ENCODE measurements at regions not wholly inside any gene's neighbourhood (a gene's known extent, or its start where the extent isn't known, plus 50 kb on each side); places are given as distances from the start of the nearest gene placed in this dataset.

DNA sequence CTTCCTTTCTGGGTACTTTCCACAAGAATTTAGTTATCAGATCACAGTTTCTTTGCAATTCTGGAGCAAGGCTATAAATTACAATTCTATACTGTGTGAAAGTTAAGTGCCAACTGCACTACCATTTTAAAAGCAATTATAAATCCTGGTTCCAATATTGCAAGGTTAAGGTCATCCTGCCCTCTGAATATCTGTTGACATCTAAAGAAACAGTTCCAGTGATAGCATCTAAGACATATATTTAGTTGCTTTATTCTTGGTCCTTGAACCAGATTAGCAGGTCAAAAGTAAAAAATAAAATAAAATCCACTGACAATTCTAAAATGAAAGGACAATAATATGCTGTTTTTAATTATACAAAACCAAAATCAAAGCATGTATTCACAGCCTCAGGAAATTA, 334.2 kb downstream of the ATXN7L3B start:
- no peak overlapping the region for H3K27ac ChIP-seq
- H3K4me1 ChIP-seq: no peaks in the 10 kb centered on the region
- H3K4me3 ChIP-seq: no peak overlapping the region
- DNase-seq (ENCODE audit: low spot score in 2 of 2): no peak
- TF ChIP-seq POLR2A (IDR thresholded peaks at IDR 0.05): no peak
- H3K9me3 ChIP-seq: peaks cover 0 to 3% (median 0%) of the 10 kb centered on the region in 4 donors
- H3K36me3 ChIP-seq: no peaks in the 10 kb centered on the region
- H3K27me3 ChIP-seq: no peaks in the 10 kb centered on the region

DNA sequence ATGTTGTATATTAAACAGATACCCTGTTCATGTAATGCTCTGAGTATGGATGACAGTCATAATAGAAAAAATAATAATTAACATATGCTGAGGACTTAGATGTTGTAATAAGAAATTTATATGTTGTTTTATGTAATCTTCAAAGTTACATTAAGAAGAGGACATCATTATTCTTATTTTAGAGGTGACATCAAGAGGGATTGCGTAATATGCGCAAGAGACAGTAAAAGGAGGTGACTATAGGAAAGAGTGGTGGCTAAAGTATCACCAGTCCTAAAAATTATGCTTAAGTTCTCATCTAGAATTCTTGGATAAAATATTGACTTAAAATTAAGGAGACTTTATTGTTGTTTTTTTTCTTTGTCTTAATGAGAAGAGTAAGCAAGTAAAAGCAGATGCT, 323.9 kb downstream of the KCNC2 start:
- Histone ChIP-seq H3K4me3 (no peak overlapping the region), H3K27me3 (no peaks in the 10 kb centered on the region), H3K9me3 (no peaks in the 10 kb centered on the region), H3K27ac (no peak overlapping the region), H3K4me1 (no peaks in the 10 kb centered on the region), H3K36me3 (no peaks in the 10 kb centered on the region)
- no peak for DNase-seq (ENCODE audit: low spot score in 2 of 2)
- WGBS, 2 donors: 50 to 78% methylated on average over 2 of the region's 2 CpGs
- TF ChIP-seq, protein P1, sequence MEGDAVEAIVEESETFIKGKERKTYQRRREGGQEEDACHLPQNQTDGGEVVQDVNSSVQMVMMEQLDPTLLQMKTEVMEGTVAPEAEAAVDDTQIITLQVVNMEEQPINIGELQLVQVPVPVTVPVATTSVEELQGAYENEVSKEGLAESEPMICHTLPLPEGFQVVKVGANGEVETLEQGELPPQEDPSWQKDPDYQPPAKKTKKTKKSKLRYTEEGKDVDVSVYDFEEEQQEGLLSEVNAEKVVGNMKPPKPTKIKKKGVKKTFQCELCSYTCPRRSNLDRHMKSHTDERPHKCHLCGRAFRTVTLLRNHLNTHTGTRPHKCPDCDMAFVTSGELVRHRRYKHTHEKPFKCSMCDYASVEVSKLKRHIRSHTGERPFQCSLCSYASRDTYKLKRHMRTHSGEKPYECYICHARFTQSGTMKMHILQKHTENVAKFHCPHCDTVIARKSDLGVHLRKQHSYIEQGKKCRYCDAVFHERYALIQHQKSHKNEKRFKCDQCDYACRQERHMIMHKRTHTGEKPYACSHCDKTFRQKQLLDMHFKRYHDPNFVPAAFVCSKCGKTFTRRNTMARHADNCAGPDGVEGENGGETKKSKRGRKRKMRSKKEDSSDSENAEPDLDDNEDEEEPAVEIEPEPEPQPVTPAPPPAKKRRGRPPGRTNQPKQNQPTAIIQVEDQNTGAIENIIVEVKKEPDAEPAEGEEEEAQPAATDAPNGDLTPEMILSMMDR (IDR thresholded peaks at IDR 0.05): no peak
- no peak for TF ChIP-seq EP300 (IDR thresholded peaks at IDR 0.05)
- TF ChIP-seq POLR2A (IDR thresholded peaks at IDR 0.05): no peak

DNA sequence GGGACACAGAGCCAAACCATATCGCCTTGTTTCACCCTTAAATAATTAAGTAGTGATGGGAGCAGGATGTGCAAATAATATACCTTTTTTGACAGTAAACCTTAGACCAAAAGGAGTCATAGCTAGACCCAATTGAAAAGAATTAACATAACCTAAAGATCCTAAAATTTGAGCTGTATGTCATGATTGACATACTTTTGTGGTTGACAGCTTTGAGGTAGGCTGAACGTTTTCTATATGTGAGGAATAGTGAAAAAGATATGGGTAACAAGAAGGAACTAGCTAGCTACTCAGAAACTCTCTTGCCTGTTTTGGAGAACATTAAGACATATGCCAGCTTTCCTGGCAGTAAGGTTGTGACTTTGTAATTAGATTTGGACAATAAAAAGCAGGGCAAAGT, 320.6 kb downstream of the KCNC2 start:
- Histone ChIP-seq H3K4me1 (no peaks in the 10 kb centered on the region), H3K4me3 (no peak overlapping the region), H3K36me3 (no peaks in the 10 kb centered on the region), H3K27me3 (no peaks in the 10 kb centered on the region), H3K27ac (no peak overlapping the region), H3K9me3 (no peaks in the 10 kb centered on the region)
- DNase-seq (ENCODE audit: low spot score in 2 of 2): no peak
- 75 to 89% methylated on average over 2 of the region's 2 CpGs for WGBS, 2 donors
- TF ChIP-seq EP300 (IDR thresholded peaks at IDR 0.05): no peak
- TF ChIP-seq, protein P1 (IDR thresholded peaks at IDR 0.05): no peak
- no peak for TF ChIP-seq POLR2A (IDR thresholded peaks at IDR 0.05)

DNA sequence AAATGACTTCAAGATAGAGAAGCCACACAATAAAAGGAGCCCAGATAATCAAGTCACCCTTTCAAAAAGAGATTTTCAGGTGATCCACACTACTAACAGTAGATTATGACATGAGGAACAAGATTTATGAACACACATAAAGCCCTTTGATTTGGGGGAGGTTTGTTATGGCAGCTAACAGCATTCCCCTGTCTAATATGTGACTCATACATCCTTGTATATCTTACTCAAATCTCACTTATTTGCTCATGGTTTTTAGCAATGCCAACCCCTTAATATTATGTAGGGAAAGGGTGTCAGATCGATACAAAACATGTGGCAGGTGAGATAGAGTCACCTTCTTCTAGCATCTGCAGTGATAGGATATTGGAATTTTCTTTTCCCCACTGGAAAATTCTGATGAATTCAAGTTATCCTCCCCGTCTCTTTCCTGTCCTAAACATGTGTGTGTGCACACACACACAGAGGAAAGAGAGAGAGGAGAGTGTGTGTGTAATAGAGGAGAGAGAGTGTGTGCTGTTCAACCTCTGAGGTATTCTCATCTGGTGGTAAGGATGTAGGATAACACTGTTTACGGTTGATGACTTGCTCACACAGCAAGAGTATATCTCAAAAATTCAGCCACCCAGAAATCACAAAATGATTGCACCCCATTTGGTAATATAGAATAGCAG, 319.9 kb downstream of the KCNC2 start:
- Histone ChIP-seq H3K9me3 (no peaks in the 10 kb centered on the region), H3K36me3 (no peaks in the 10 kb centered on the region), H3K27me3 (no peaks in the 10 kb centered on the region), H3K4me1 (no peaks in the 10 kb centered on the region), H3K27ac (no peak overlapping the region), H3K4me3 (no peak overlapping the region)
- WGBS, 2 donors: 74 to 81% methylated on average over 3 of the region's 3 CpGs
- TF ChIP-seq POLR2A (IDR thresholded peaks at IDR 0.05) (no peak), EP300 (IDR thresholded peaks at IDR 0.05) (no peak)
- TF ChIP-seq, protein P1 (IDR thresholded peaks at IDR 0.05): no peak
- no peak for DNase-seq (ENCODE audit: low spot score in 2 of 2)

DNA sequence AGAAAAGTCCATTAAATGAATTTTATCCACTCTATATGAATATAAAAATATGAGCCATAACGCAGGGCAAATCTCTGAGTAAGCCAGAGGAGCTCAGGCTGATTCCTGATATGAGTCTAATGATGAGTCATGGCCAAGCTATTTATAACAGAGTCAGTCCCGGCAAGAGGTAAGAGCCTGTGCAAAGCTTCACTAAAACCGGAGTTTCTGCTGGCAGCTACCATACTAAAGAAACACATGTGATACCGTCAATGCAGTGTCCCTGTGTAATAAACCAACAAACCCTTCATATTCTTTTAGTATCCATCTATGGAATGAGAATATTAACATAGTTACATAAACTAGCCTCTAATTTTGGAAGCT, 319.4 kb downstream of the KCNC2 start:
- WGBS, 2 donors: 21 to 22% methylated on average over 3 to 4 of the region's 4 CpGs
- Histone ChIP-seq H3K4me1 (no peaks in the 10 kb centered on the region), H3K36me3 (no peaks in the 10 kb centered on the region), H3K27ac (no peak overlapping the region), H3K9me3 (no peaks in the 10 kb centered on the region), H3K4me3 (no peak overlapping the region), H3K27me3 (no peaks in the 10 kb centered on the region)
- TF ChIP-seq, protein P1 (IDR thresholded peaks at IDR 0.05): no peak
- TF ChIP-seq POLR2A (IDR thresholded peaks at IDR 0.05) (no peak), EP300 (IDR thresholded peaks at IDR 0.05) (no peak)
- DNase-seq (ENCODE audit: low spot score in 2 of 2): no peak
